ENCODE measurements at regions not wholly inside any gene's neighbourhood (a gene's known extent, or its start where the extent isn't known, plus 50 kb on each side); places are given as distances from the start of the nearest gene placed in this dataset.

DNA sequence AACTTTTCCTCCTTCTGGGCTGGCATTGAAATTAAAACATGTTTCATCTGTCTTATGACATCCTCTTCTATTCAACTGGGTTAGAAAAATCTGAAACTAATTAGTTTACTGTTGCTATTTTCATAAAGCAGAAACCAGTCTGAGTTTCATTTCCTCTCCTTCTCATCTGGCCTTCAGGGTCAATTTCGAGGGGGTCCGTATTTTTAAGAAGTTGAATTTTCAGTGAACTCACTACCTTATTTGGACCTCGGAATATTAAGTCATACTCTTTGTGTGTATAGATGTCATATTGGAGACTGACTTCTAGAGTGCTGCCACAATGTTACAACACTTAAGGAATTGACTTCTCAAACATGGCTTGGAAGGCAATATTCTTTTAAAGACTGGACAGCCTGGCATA, 485.9 kb downstream of the SQOR start:
- TF ChIP-seq CTCF (IDR thresholded peaks at IDR 0.05) (no peak), POLR2A (IDR thresholded peaks at IDR 0.05) (no peak)

Data from lower leg skin (tissue), 3 donors.